GM23248 (cell line): ENCODE measurements at regions not wholly inside any gene's neighbourhood (a gene's known extent, or its start where the extent isn't known, plus 50 kb on each side); places are given as distances from the start of the nearest gene placed in this dataset.

Experiments used
- DNase-seq: peaks from one replicate; pipeline ENCODE4 v3.0.0-alpha.2; 2015
- H2AFZ ChIP-seq: fragments of 200-600 bp; sonication (generic); 2 replicates; pipeline ENCODE4 v1.6.1; 2016; ENCODE audit warnings: antibody characterized with exemption
- H3F3A ChIP-seq: fragments of 200-600 bp; sonication (generic); 2 replicates; pipeline ENCODE4 v1.6.1; 2016; ENCODE audit warnings: mild to moderate bottlenecking, antibody characterized with exemption, mixed run types; ENCODE audit not compliant: insufficient read depth
- H3K27ac ChIP-seq: fragments of 200-600 bp; sonication (generic); 2 replicates; pipeline ENCODE4 v1.5.1; 2016; ENCODE audit warnings: mild to moderate bottlenecking
- H3K27me3 ChIP-seq: fragments of 200-600 bp; sonication (generic); replicated peaks from 2 replicates; pipeline ENCODE4 v1.6.1; 2016; ENCODE audit warnings: mild to moderate bottlenecking; ENCODE audit not compliant: insufficient read depth
- H3K36me3 ChIP-seq: fragments of 200-600 bp; sonication (generic); 2 replicates; pipeline ENCODE4 v1.6.1; 2016; ENCODE audit warnings: low read depth, mild to moderate bottlenecking
- H3K4me1 ChIP-seq: fragments of 200-600 bp; sonication (generic); 2 replicates; pipeline ENCODE4 v1.6.1; 2016; ENCODE audit warnings: mild to moderate bottlenecking; ENCODE audit not compliant: insufficient read depth
- H3K4me2 ChIP-seq: fragments of 200-600 bp; sonication (generic); one replicate; pipeline ENCODE4 v1.6.1; 2016; ENCODE audit warnings: mild to moderate bottlenecking; ENCODE audit not compliant: unreplicated experiment
- H3K4me3 ChIP-seq: fragments of 200-600 bp; sonication (generic); 2 replicates; pipeline ENCODE4 v1.5.1; 2016; ENCODE audit warnings: mild to moderate bottlenecking
- H3K79me2 ChIP-seq: fragments of 200-600 bp; sonication (generic); 2 replicates; pipeline ENCODE4 v1.6.1; 2016; ENCODE audit warnings: mild to moderate bottlenecking; ENCODE audit not compliant: insufficient read depth
- H3K9ac ChIP-seq: fragments of 200-600 bp; sonication (generic); 2 replicates; pipeline ENCODE4 v1.6.1; 2016; ENCODE audit warnings: mild to moderate bottlenecking
- H3K9me2 ChIP-seq: fragments of 200-600 bp; sonication (generic); 2 replicates; pipeline ENCODE4 v1.6.1; 2016; ENCODE audit warnings: mixed run types, mild to moderate bottlenecking, moderate library complexity; ENCODE audit not compliant: insufficient read depth
- H3K9me3 ChIP-seq: fragments of 200-600 bp; sonication (generic); one replicate; pipeline ENCODE4 v1.6.1; 2017; ENCODE audit warnings: low read depth
- H4K20me1 ChIP-seq: fragments of 200-600 bp; sonication (generic); 2 replicates; pipeline ENCODE4 v1.6.0; 2016; ENCODE audit not compliant: insufficient read depth
- EZH2 ChIP-seq: fragments of 200-600 bp; sonication (generic); IDR thresholded peaks from 2 replicates; pipeline ENCODE4 v1.6.1; 2018; ENCODE audit warnings: antibody characterized with exemption, mild to moderate bottlenecking; ENCODE audit not compliant: insufficient read depth, poor library complexity, severe bottlenecking
- EZH2phosphoT487 ChIP-seq: fragments of 200-600 bp; sonication (generic); IDR thresholded peaks from 2 replicates; pipeline ENCODE4 v1.6.1; 2018; ENCODE audit warnings: antibody characterized with exemption, moderate library complexity, mild to moderate bottlenecking, low read depth; ENCODE audit not compliant: insufficient read depth
- WGBS, 2 experiments: methylation state at CpG; one replicate each; pipeline ENCODE4 v1.1.6; 2015 to 2017; ENCODE audit warnings: low lambda C conversion rate in 2 of 2, low coverage in 1 of 2; ENCODE audit errors: missing lambda C conversion rate in 2 of 2; 5-methylcytosine and 5-hydroxymethylcytosine counted together
- in situ Hi-C: fragments of 300-500 bp; cut with MboI; formaldehyde crosslinking; loops from 2 replicates; pipeline ENCODE4 v1.15.0; 2020

DNA sequence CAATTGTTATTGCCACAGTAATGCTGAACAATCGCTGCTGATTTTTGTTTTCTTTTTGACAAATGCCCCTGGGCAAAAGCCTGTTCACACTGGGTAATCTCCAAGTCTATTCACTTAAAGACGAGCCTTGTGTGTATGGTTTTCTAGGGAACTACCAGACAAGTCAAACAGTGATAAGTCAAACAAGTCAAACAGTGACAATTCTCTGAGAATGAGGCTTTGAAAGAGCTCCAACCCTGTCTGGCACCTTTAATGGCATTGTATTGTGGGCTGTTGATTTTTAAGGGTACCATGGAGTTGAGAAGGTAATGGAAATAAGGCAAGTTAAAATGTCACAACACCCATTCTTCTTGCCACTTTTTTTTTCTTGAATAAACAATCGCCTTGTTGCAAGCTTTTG, 59.4 kb upstream of the TMC3 start:
- no peak for TF ChIP-seq EZH2
- TF ChIP-seq EZH2phosphoT487, result no peak

DNA sequence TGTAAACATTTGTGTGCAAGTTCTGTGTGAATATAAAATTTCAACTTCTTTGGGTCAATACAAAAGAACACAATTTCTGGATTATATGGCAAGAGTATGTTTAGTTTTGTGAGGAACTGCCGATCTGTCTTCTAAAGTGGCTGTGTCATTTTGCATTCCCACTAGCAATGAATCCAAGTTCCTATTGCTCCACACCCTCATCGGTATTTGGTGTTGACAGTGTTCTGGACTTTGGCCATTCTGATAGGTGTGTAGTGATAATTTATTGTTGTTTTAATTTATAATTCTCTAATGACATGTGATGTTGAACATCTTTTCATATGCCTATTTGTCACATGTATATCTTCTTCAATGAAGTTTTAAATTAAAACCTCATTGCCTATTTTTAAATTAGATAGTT, 58.2 kb upstream of the TMC3 start:
- in situ Hi-C loops, result no loop called here
- no peaks in the 10 kb centered on the region for H3K4me1 ChIP-seq

More for the DNA sequence above, 59.4 kb upstream of the TMC3 start:
- no peak overlapping the region for H3K27ac ChIP-seq
- H3K27me3 ChIP-seq, result peaks cover 19% of the 10 kb centered on the region
- H3K79me2 ChIP-seq, result no peaks in the 10 kb centered on the region
- H3K36me3 ChIP-seq, result no peaks in the 10 kb centered on the region
- DNase-seq, result no peak
- no peaks in the 10 kb centered on the region for H3K9me2 ChIP-seq
- no peaks in the 10 kb centered on the region for H4K20me1 ChIP-seq
- H3F3A ChIP-seq, result no peaks in the 10 kb centered on the region
- no peak overlapping the region for H3K4me2 ChIP-seq
- WGBS, 2 experiments, result 45 to 51% methylated on average over 3 of the region's 3 CpGs
- H3K9me3 ChIP-seq, result no peaks in the 10 kb centered on the region
- no peaks in the 10 kb centered on the region for H3K4me1 ChIP-seq
- H3K4me3 ChIP-seq, result no peak overlapping the region
- H3K9ac ChIP-seq, result no peak overlapping the region
- no peak overlapping the region for H2AFZ ChIP-seq
- in situ Hi-C loops, result no loop called here

DNA sequence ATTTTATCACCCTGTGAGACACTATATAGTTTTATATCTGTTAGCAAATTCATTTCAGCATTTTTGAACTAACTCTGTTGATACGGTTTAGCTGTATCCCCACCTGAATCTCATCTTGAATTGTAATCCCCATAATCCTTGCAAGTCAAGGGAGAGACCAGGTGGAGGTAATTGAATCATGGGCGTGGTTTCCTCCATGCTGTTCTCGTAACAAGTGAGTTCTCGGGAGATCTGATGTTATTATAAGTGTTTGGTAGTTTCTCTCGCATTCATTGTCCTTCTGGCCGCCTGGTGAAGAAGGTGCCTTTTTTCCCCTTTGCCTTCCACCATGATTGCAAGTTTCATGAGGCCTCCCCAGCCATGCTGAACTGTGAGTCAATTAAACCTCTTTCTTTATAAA, 53.2 kb upstream of the TMC3 start:
- Histone ChIP-seq H3K36me3 (no peaks in the 10 kb centered on the region), H3K27me3 (0 out of 2 replicates have a peak, but pooled peaks cover 2% of the 10 kb centered on the region), H3K27ac (no peak overlapping the region), H3K4me1 (no peaks in the 10 kb centered on the region), H4K20me1 (no peaks in the 10 kb centered on the region), H3K79me2 (no peaks in the 10 kb centered on the region), H3K9me2 (no peaks in the 10 kb centered on the region), H3K4me3 (no peak overlapping the region), H3K9ac (no peak overlapping the region), H2AFZ (no peak overlapping the region), H3K4me2 (no peak overlapping the region), H3K9me3 (no peaks in the 10 kb centered on the region), H3F3A (no peaks in the 10 kb centered on the region)
- in situ Hi-C loops, result no loop called here
- no peak for TF ChIP-seq EZH2
- TF ChIP-seq EZH2phosphoT487, result no peak
- WGBS, 2 experiments, result 48 to 51% methylated on average over 6 of the region's 6 CpGs
- no peak for DNase-seq

More for the DNA sequence above, 58.2 kb upstream of the TMC3 start:
- H2AFZ ChIP-seq, result no peak overlapping the region
- no peak overlapping the region for H3K9ac ChIP-seq
- DNase-seq, result no peak
- TF ChIP-seq EZH2 (no peak), EZH2phosphoT487 (no peak)
- H3K27me3 ChIP-seq, result peaks cover 19% of the 10 kb centered on the region; the same call in 1 of the 2 replicates
- H3K9me3 ChIP-seq, result no peaks in the 10 kb centered on the region
- 2 to 6% methylated on average over 2 of the region's 2 CpGs for WGBS, 2 experiments
- H3K36me3 ChIP-seq, result no peaks in the 10 kb centered on the region
- H3K9me2 ChIP-seq, result no peaks in the 10 kb centered on the region
- no peaks in the 10 kb centered on the region for H3F3A ChIP-seq
- no peaks in the 10 kb centered on the region for H3K79me2 ChIP-seq
- H4K20me1 ChIP-seq, result no peaks in the 10 kb centered on the region
- no peak overlapping the region for H3K27ac ChIP-seq
- no peak overlapping the region for H3K4me2 ChIP-seq
- no peak overlapping the region for H3K4me3 ChIP-seq

DNA sequence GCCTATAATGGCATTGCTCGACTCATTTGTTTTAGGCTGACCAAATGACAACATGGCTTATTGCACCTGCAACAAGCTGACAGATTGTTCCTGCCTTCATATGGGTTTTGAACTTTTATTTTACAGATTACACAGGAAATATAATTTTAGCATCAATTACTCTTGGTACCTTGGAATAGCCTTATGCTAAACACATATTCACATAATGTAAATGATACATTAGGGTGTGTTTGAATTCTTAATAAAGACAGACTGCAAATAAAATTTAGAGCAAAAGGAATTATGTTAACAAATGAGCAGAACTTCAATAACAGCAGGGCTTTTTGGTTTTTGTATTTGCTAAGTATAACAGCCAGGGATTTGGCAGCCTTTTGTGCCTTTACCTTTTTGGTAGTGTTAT, 51.9 kb upstream of the TMC3 start:
- 51 to 59% methylated on average over 1 of the region's 1 CpG for WGBS, 2 experiments

More for the DNA sequence above, 51.9 kb upstream of the TMC3 start:
- H3K36me3 ChIP-seq, result no peaks in the 10 kb centered on the region
- no peaks in the 10 kb centered on the region; the same call in 1 of the 2 replicates for H3K27me3 ChIP-seq
- no peaks in the 10 kb centered on the region for H3F3A ChIP-seq
- TF ChIP-seq EZH2 (no peak), EZH2phosphoT487 (no peak)
- H2AFZ ChIP-seq, result no peak overlapping the region
- H3K4me1 ChIP-seq, result no peaks in the 10 kb centered on the region
- DNase-seq, result no peak
- H3K27ac ChIP-seq, result no peak overlapping the region
- no peaks in the 10 kb centered on the region for H3K79me2 ChIP-seq
- in situ Hi-C loops, result no loop called here
- no peak overlapping the region for H3K4me2 ChIP-seq
- no peaks in the 10 kb centered on the region for H3K9me3 ChIP-seq
- no peaks in the 10 kb centered on the region for H3K9me2 ChIP-seq
- H4K20me1 ChIP-seq, result no peaks in the 10 kb centered on the region
- H3K9ac ChIP-seq, result no peak overlapping the region
- no peak overlapping the region for H3K4me3 ChIP-seq
